ENCODE measurements at regions not wholly inside any gene's neighbourhood (a gene's known extent, or its start where the extent isn't known, plus 50 kb on each side); places are given as distances from the start of the nearest gene placed in this dataset.
A peak's percentile ranks its signal among the peaks of the same experiment; 100 is the strongest.

DNA sequence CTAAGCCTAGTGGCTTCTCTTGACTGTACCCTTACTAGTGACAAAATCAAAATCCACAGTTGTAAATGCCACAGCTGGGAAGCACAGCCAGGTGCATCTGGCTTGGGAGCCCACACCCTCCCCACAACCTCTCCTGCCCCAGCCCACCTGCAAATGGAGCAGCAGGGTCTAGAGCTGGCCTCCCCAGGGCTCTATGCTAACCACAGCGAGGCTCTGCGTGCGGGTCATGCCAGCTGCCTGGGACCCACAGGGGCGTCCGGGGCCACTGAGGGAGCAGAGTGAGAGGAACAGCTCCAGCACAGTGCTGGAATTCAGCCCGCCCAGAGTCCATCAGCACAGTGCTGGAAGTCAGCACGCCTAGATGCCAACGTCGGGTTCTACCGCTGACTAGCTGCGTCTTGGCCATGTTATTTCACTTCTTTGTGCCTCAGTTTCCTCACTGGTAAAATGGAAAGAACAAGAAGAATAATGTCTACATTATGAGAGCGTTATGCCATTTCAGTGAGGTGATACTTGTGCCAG is 109.1 kb upstream of the ID2 start:
- Histone ChIP-seq H3K27me3 (ENCODE audit: insufficient read depth, low read length) (0 out of 2 replicates have a peak, but pooled peaks cover 3% of the 10 kb centered on the region), H2BK20ac (ENCODE audit: low read depth, low read length, poor library complexity, severe bottlenecking) (no peak overlapping the region), H3T11ph (ENCODE audit: low read length) (no peak overlapping the region), H4K8ac (replicated peaks; ENCODE audit: insufficient read length, low read depth, low read length) (no peak overlapping the region), H4K20me1 (ENCODE audit: control insufficient read depth, insufficient read depth, insufficient read length) (no peaks in the 10 kb centered on the region), H3K56ac (ENCODE audit: insufficient read length, low read depth, low read length) (no peak overlapping the region), H3K23me2 (ENCODE audit: insufficient read length, low read depth, low read length, poor library complexity, severe bottlenecking) (no peaks in the 10 kb centered on the region), H2BK15ac (ENCODE audit: low read depth, low read length) (no peak overlapping the region), H3K27ac (ENCODE audit: insufficient read length, low read depth, low read length) (no peak overlapping the region), H3K14ac (ENCODE audit: insufficient read depth, low read length) (no peak overlapping the region), H3K79me2 (ENCODE audit: insufficient read depth, low read length) (no peaks in the 10 kb centered on the region), H3K9ac (ENCODE audit: extremely low read depth, insufficient read length, low read length) (no peak overlapping the region), H3K4me1 (ENCODE audit: insufficient read depth, low read length) (0 out of 2 replicates have a peak, but pooled peaks cover 2% of the 10 kb centered on the region), H2BK5ac (ENCODE audit: insufficient read length, low read length) (no peak overlapping the region), H3K79me1 (ENCODE audit: insufficient read depth, low read depth, low read length, poor library complexity, severe bottlenecking) (no peaks in the 10 kb centered on the region), H4K5ac (ENCODE audit: insufficient read length, low read depth, low read length) (no peak overlapping the region), H3K9me3 (ENCODE audit: control insufficient read depth, low read depth, low read length) (no peaks in the 10 kb centered on the region), H2AFZ (ENCODE audit: low read length) (no peak overlapping the region), H3K4me2 (ENCODE audit: insufficient read depth, insufficient read length, low read length) (no peak overlapping the region), H4K91ac (ENCODE audit: insufficient read length, low read depth, low read length) (no peak overlapping the region), H3K23ac (ENCODE audit: insufficient read length, low read depth, low read length) (no peak overlapping the region), H3K4ac (ENCODE audit: low read depth, low read length) (no peak overlapping the region), H3K18ac (ENCODE audit: insufficient read length, low read depth, low read length) (no peak overlapping the region), H2AK5ac (ENCODE audit: insufficient read length, low read length) (no peak overlapping the region), H2BK12ac (ENCODE audit: insufficient read length, low read depth, low read length) (no peak overlapping the region), H2BK120ac (ENCODE audit: low read depth, low read length, poor library complexity, severe bottlenecking) (no peak overlapping the region)
- no CpG with 5 or more reads among the region's 12 CpGs for whole genome bisulfite sequencing (ENCODE audit: extremely low coverage, insufficient read length, low lambda C conversion rate)
- peak overlapping the region; percentile 44 to 84 (median 79); a peak in 4 of 7 replicates for H3K27ac Mint-ChIP-seq
- peak; percentile 24 for DNase-seq
- H3K9me3 Mint-ChIP-seq = no peaks in the 10 kb centered on the region; a peak in 2 of 5 replicates
- no peak for TF ChIP-seq CTCF (conservative IDR thresholded peaks at IDR 0.05)
- H3K4me3 Mint-ChIP-seq = no peak overlapping the region
- H3K27me3 Mint-ChIP-seq (ENCODE audit: low read depth) = no peaks in the 10 kb centered on the region
- peaks cover 55 to 58% of the 10 kb centered on the region in 2 experiments for H3K4me1 Mint-ChIP-seq
- H3K36me3 Mint-ChIP-seq (ENCODE audit: insufficient read depth in 1 of 3, low read depth in 3 of 3) = no peaks in the 10 kb centered on the region

All from H9 (cell line).